GM23248 (cell line): ENCODE measurements at regions not wholly inside any gene's neighbourhood (a gene's known extent, or its start where the extent isn't known, plus 50 kb on each side); places are given as distances from the start of the nearest gene placed in this dataset.

ENCODE experiments used
- DNase-seq: peaks from one replicate; pipeline ENCODE4 v3.0.0-alpha.2; 2015
- H2AFZ ChIP-seq: fragments of 200-600 bp; sonication (generic); 2 replicates; pipeline ENCODE4 v1.6.1; 2016; ENCODE audit warnings: antibody characterized with exemption
- H3F3A ChIP-seq: fragments of 200-600 bp; sonication (generic); 2 replicates; pipeline ENCODE4 v1.6.1; 2016; ENCODE audit warnings: mild to moderate bottlenecking, antibody characterized with exemption, mixed run types; ENCODE audit not compliant: insufficient read depth
- H3K27ac ChIP-seq: fragments of 200-600 bp; sonication (generic); 2 replicates; pipeline ENCODE4 v1.5.1; 2016; ENCODE audit warnings: mild to moderate bottlenecking
- H3K27me3 ChIP-seq: fragments of 200-600 bp; sonication (generic); replicated peaks from 2 replicates; pipeline ENCODE4 v1.6.1; 2016; ENCODE audit warnings: mild to moderate bottlenecking; ENCODE audit not compliant: insufficient read depth
- H3K36me3 ChIP-seq: fragments of 200-600 bp; sonication (generic); 2 replicates; pipeline ENCODE4 v1.6.1; 2016; ENCODE audit warnings: low read depth, mild to moderate bottlenecking
- H3K4me1 ChIP-seq: fragments of 200-600 bp; sonication (generic); 2 replicates; pipeline ENCODE4 v1.6.1; 2016; ENCODE audit warnings: mild to moderate bottlenecking; ENCODE audit not compliant: insufficient read depth
- H3K4me2 ChIP-seq: fragments of 200-600 bp; sonication (generic); one replicate; pipeline ENCODE4 v1.6.1; 2016; ENCODE audit warnings: mild to moderate bottlenecking; ENCODE audit not compliant: unreplicated experiment
- H3K4me3 ChIP-seq: fragments of 200-600 bp; sonication (generic); 2 replicates; pipeline ENCODE4 v1.5.1; 2016; ENCODE audit warnings: mild to moderate bottlenecking
- H3K79me2 ChIP-seq: fragments of 200-600 bp; sonication (generic); 2 replicates; pipeline ENCODE4 v1.6.1; 2016; ENCODE audit warnings: mild to moderate bottlenecking; ENCODE audit not compliant: insufficient read depth
- H3K9ac ChIP-seq: fragments of 200-600 bp; sonication (generic); 2 replicates; pipeline ENCODE4 v1.6.1; 2016; ENCODE audit warnings: mild to moderate bottlenecking
- H3K9me2 ChIP-seq: fragments of 200-600 bp; sonication (generic); 2 replicates; pipeline ENCODE4 v1.6.1; 2016; ENCODE audit warnings: mixed run types, mild to moderate bottlenecking, moderate library complexity; ENCODE audit not compliant: insufficient read depth
- H3K9me3 ChIP-seq: fragments of 200-600 bp; sonication (generic); one replicate; pipeline ENCODE4 v1.6.1; 2017; ENCODE audit warnings: low read depth
- H4K20me1 ChIP-seq: fragments of 200-600 bp; sonication (generic); 2 replicates; pipeline ENCODE4 v1.6.0; 2016; ENCODE audit not compliant: insufficient read depth
- EZH2 ChIP-seq: fragments of 200-600 bp; sonication (generic); IDR thresholded peaks from 2 replicates; pipeline ENCODE4 v1.6.1; 2018; ENCODE audit warnings: antibody characterized with exemption, mild to moderate bottlenecking; ENCODE audit not compliant: insufficient read depth, poor library complexity, severe bottlenecking
- EZH2phosphoT487 ChIP-seq: fragments of 200-600 bp; sonication (generic); IDR thresholded peaks from 2 replicates; pipeline ENCODE4 v1.6.1; 2018; ENCODE audit warnings: antibody characterized with exemption, moderate library complexity, mild to moderate bottlenecking, low read depth; ENCODE audit not compliant: insufficient read depth
- WGBS, 2 experiments: methylation state at CpG; one replicate each; pipeline ENCODE4 v1.1.6; 2015 to 2017; ENCODE audit warnings: low lambda C conversion rate in 2 of 2, low coverage in 1 of 2; ENCODE audit errors: missing lambda C conversion rate in 2 of 2; 5-methylcytosine and 5-hydroxymethylcytosine counted together
- in situ Hi-C: fragments of 300-500 bp; cut with MboI; formaldehyde crosslinking; loops from 2 replicates; pipeline ENCODE4 v1.15.0; 2020

- 18 to 35% methylated on average over 5 of the region's 5 CpGs for WGBS, 2 experiments
- no peak overlapping the region for H3K27ac ChIP-seq
- no peaks in the 10 kb centered on the region for H4K20me1 ChIP-seq
- H3K9me3 ChIP-seq, result no peaks in the 10 kb centered on the region
- 0 out of 2 replicates have a peak, but pooled peaks cover 10% of the 10 kb centered on the region for H3F3A ChIP-seq
- no peaks in the 10 kb centered on the region for H3K9me2 ChIP-seq
- H3K27me3 ChIP-seq, result no peaks in the 10 kb centered on the region
- in situ Hi-C loops, result no loop called here
- DNase-seq, result peak; percentile 60
- peak overlapping the region; percentile 9; the same call in 1 of the 2 replicates for H2AFZ ChIP-seq
- no peaks in the 10 kb centered on the region for H3K79me2 ChIP-seq
- no peaks in the 10 kb centered on the region for H3K36me3 ChIP-seq
- peak overlapping the region; percentile 21 for H3K4me2 ChIP-seq
- no peak overlapping the region for H3K9ac ChIP-seq
- H3K4me3 ChIP-seq, result no peak overlapping the region
- H3K4me1 ChIP-seq, result peaks cover 21% of the 10 kb centered on the region
- TF ChIP-seq EZH2phosphoT487, result no peak
- TF ChIP-seq EZH2, result no peak
Measured at GRCh38 chr12:19869413-19869812, 430.1 kb downstream of the AEBP2 start.

- 65 to 67% methylated on average over 9 of the region's 9 CpGs for WGBS, 2 experiments
- Histone ChIP-seq H3F3A (0 out of 2 replicates have a peak, but pooled peaks cover 4% of the 10 kb centered on the region), H3K9ac (no peak overlapping the region), H3K27me3 (no peaks in the 10 kb centered on the region), H3K27ac (no peak overlapping the region), H2AFZ (no peak overlapping the region), H3K36me3 (no peaks in the 10 kb centered on the region), H3K4me1 (peaks cover 21% of the 10 kb centered on the region), H3K79me2 (no peaks in the 10 kb centered on the region), H3K4me2 (peak overlapping the region; percentile 21), H3K9me3 (no peaks in the 10 kb centered on the region), H4K20me1 (no peaks in the 10 kb centered on the region), H3K9me2 (no peaks in the 10 kb centered on the region), H3K4me3 (no peak overlapping the region)
- in situ Hi-C loops, result no loop called here
- DNase-seq, result peak; percentile 45
- no peak for TF ChIP-seq EZH2phosphoT487
- no peak for TF ChIP-seq EZH2
Measured at GRCh38 chr12:19872621-19873540, 433.6 kb downstream of the AEBP2 start.

- Histone ChIP-seq H3K36me3 (no peaks in the 10 kb centered on the region), H3K9me2 (no peaks in the 10 kb centered on the region), H4K20me1 (no peaks in the 10 kb centered on the region), H3K4me3 (no peak overlapping the region), H3K4me1 (no peaks in the 10 kb centered on the region), H3K9ac (no peak overlapping the region), H3K79me2 (no peaks in the 10 kb centered on the region), H3K27me3 (no peaks in the 10 kb centered on the region), H3F3A (no peaks in the 10 kb centered on the region), H3K9me3 (no peaks in the 10 kb centered on the region), H3K27ac (no peak overlapping the region), H2AFZ (no peak overlapping the region), H3K4me2 (no peak overlapping the region)
- no peak for DNase-seq
- in situ Hi-C loops, result no loop called here
- TF ChIP-seq EZH2 (no peak), EZH2phosphoT487 (no peak)
Measured at GRCh38 chr12:19880076-19880475, 440.8 kb downstream of the AEBP2 start.

- H3K36me3 ChIP-seq, result no peaks in the 10 kb centered on the region
- H3F3A ChIP-seq, result no peaks in the 10 kb centered on the region
- no peak overlapping the region for H3K4me2 ChIP-seq
- no peaks in the 10 kb centered on the region for H3K79me2 ChIP-seq
- H3K9ac ChIP-seq, result no peak overlapping the region
- H3K4me3 ChIP-seq, result no peak overlapping the region
- H3K9me3 ChIP-seq, result no peaks in the 10 kb centered on the region
- H3K9me2 ChIP-seq, result no peaks in the 10 kb centered on the region
- in situ Hi-C loops, result no loop called here
- no peak for TF ChIP-seq EZH2phosphoT487
- TF ChIP-seq EZH2, result no peak
- H3K27me3 ChIP-seq, result no peaks in the 10 kb centered on the region
- DNase-seq, result no peak
- no peak overlapping the region for H2AFZ ChIP-seq
- H3K27ac ChIP-seq, result no peak overlapping the region
- no peaks in the 10 kb centered on the region for H4K20me1 ChIP-seq
- no peaks in the 10 kb centered on the region for H3K4me1 ChIP-seq
Measured at GRCh38 chr12:19880721-19881120, 441.4 kb downstream of the AEBP2 start.

- Histone ChIP-seq H3K36me3 (no peaks in the 10 kb centered on the region), H2AFZ (no peak overlapping the region), H3K9ac (no peak overlapping the region), H3K27me3 (no peaks in the 10 kb centered on the region), H3K4me1 (no peaks in the 10 kb centered on the region), H4K20me1 (no peaks in the 10 kb centered on the region), H3K4me2 (no peak overlapping the region), H3K79me2 (no peaks in the 10 kb centered on the region), H3K27ac (no peak overlapping the region), H3K9me2 (no peaks in the 10 kb centered on the region), H3K9me3 (no peaks in the 10 kb centered on the region), H3K4me3 (no peak overlapping the region), H3F3A (no peaks in the 10 kb centered on the region)
- no peak for DNase-seq
- TF ChIP-seq EZH2phosphoT487, result no peak
- TF ChIP-seq EZH2, result no peak
- in situ Hi-C loops, result no loop called here
- 22 to 25% methylated on average over 3 of the region's 3 CpGs for WGBS, 2 experiments
Measured at GRCh38 chr12:19882346-19882745, 443.1 kb downstream of the AEBP2 start.
